H1 (cell line): ENCODE measurements at regions not wholly inside any gene's neighbourhood (a gene's known extent, or its start where the extent isn't known, plus 50 kb on each side); places are given as distances from the start of the nearest gene placed in this dataset.

Source experiments
- CTCF ChIA-PET: fragments of 300-600 bp; sonication (Branson Sonifier 250); formaldehyde crosslinking; loops from one replicate; lab custom pipeline; 2021; ENCODE audit not compliant: partially characterized antibody; lab: Charles Lee
- POLR2A ChIA-PET: fragments of 300-600 bp; sonication (Branson Sonifier 250); formaldehyde crosslinking; loops from one replicate; lab custom pipeline; 2021; ENCODE audit warnings: inconsistent platforms; ENCODE audit not compliant: partially characterized antibody; lab: Charles Lee
- DNase-seq, 2 experiments: peaks; one replicate each; pipeline versions ENCODE4 v3.0.0 to v3.0.0-alpha.2; 2010 to 2022; ENCODE audit warnings: low spot score in 2 of 2, low read depth in 1 of 2, mixed read lengths in 1 of 2
- FAIRE-seq: peaks from 2 replicates; lab custom pipeline; 2011; peaks lifted over from hg19 to GRCh38; lab: Jason Lieb, UNC
- H2AFZ ChIP-seq: 2 replicates; pipeline ENCODE4 v1.8.1; 2012; ENCODE audit warnings: low read length, inconsistent platforms
- H2AK5ac ChIP-seq: 2 replicates; pipeline ENCODE4 v1.6.1; 2013; ENCODE audit warnings: low read depth, low read length
- H2BK120ac ChIP-seq: replicated peaks from 2 replicates; pipeline ENCODE3; 2013; ENCODE audit warnings: low read depth, low read length, inconsistent platforms
- H2BK12ac ChIP-seq: 2 replicates; pipeline ENCODE4 v1.6.1; 2013; ENCODE audit warnings: low read depth, low read length
- H2BK15ac ChIP-seq: 2 replicates; pipeline ENCODE4 v1.6.1; 2013; ENCODE audit warnings: low read length
- H2BK20ac ChIP-seq: 2 replicates; pipeline ENCODE4 v1.6.1; 2013; ENCODE audit warnings: low read length
- H2BK5ac ChIP-seq: 2 replicates; pipeline ENCODE4 v1.6.1; 2013; ENCODE audit warnings: low read depth, low read length
- H3K14ac ChIP-seq: 2 replicates; pipeline ENCODE4 v1.6.1; 2013; ENCODE audit warnings: inconsistent platforms; ENCODE audit not compliant: insufficient read length
- H3K18ac ChIP-seq: 2 replicates; pipeline ENCODE4 v1.6.1; 2013; ENCODE audit warnings: low read length; ENCODE audit errors: extremely low read depth
- H3K23ac ChIP-seq: 2 replicates; pipeline ENCODE4 v1.6.1; 2013; ENCODE audit warnings: inconsistent platforms; ENCODE audit not compliant: insufficient read length
- H3K23me2 ChIP-seq: 2 replicates; pipeline ENCODE4 v1.6.1; 2013; ENCODE audit warnings: low read depth, low read length
- H3K27ac ChIP-seq: 2 replicates; pipeline ENCODE4 v1.6.1; 2011; ENCODE audit warnings: low read depth, low read length, inconsistent platforms
- H3K27me3 ChIP-seq, 4 experiments: replicated peaks in 1 of 4; 1 replicate in 1 of 4; 2 replicates in 3 of 4; pipeline versions ENCODE4 v1.6.1 to v1.8.1; 2011 to 2013; ENCODE audit warnings: low read length in 3 of 4, mild to moderate bottlenecking in 3 of 4, inconsistent platforms in 2 of 4, mixed read lengths in 2 of 4, moderate library complexity in 1 of 4; ENCODE audit not compliant: control insufficient read depth in 3 of 4, insufficient read depth in 3 of 4; ENCODE audit errors: extremely low read depth in 1 of 4
- H3K36me3 ChIP-seq, 4 experiments: 2 replicates each; pipeline versions ENCODE4 v1.6.1 to v1.8.1; 2011 to 2013; ENCODE audit warnings: mild to moderate bottlenecking in 4 of 4, low read length in 3 of 4, moderate library complexity in 2 of 4, control low read depth in 1 of 4, inconsistent platforms in 1 of 4; ENCODE audit not compliant: insufficient read depth in 4 of 4, control insufficient read depth in 2 of 4
- H3K4ac ChIP-seq: replicated peaks from 2 replicates; pipeline ENCODE3; 2013; ENCODE audit warnings: low read length, low read depth, mixed read lengths, inconsistent platforms; ENCODE audit not compliant: insufficient read length
- H3K4me1 ChIP-seq, 4 experiments: replicated peaks in 1 of 4; 1 replicate in 1 of 4; 2 replicates in 3 of 4; pipeline versions ENCODE4 v1.6.1 to v1.8.1; 2011 to 2013; ENCODE audit warnings: low read length in 3 of 4, inconsistent platforms in 2 of 4, mixed read lengths in 1 of 4; ENCODE audit not compliant: insufficient read depth in 4 of 4, control insufficient read depth in 3 of 4
- H3K4me2 ChIP-seq, 2 experiments: 2 replicates each; pipeline versions ENCODE4 v1.6.1 to v1.8.1; 2011 to 2013; ENCODE audit warnings: low read depth in 2 of 2, low read length in 2 of 2, control low read depth in 1 of 2, inconsistent platforms in 1 of 2, mild to moderate bottlenecking in 1 of 2; ENCODE audit not compliant: insufficient read depth in 1 of 2
- H3K4me3 ChIP-seq, 4 experiments: fragments of 200-600, 300-600 bp in 1 of 4; sonication (generic), shearing (Covaris generic), sonication (Bioruptor Twin) in 1 of 4; 2 replicates each; pipeline versions ENCODE4 v1.5.1 to v1.8.1; 2011 to 2016; ENCODE audit warnings: low read length in 4 of 4, low read depth in 3 of 4, control low read depth in 2 of 4, inconsistent platforms in 2 of 4, mild to moderate bottlenecking in 2 of 4, mixed read lengths in 1 of 4, moderate library complexity in 1 of 4; ENCODE audit not compliant: insufficient read depth in 2 of 4; ENCODE audit errors: extremely low read depth in 1 of 4
- H3K56ac ChIP-seq: replicated peaks from 2 replicates; pipeline ENCODE3; 2013; ENCODE audit warnings: low read depth, mild to moderate bottlenecking, mixed read lengths, low read length, inconsistent platforms; ENCODE audit not compliant: insufficient read length
- H3K79me1 ChIP-seq: 2 replicates; pipeline ENCODE4 v1.6.1; 2013; ENCODE audit warnings: low read depth, low read length, control low read depth
- H3K79me2 ChIP-seq, 2 experiments: 2 replicates each; pipeline versions ENCODE4 v1.6.1 to v1.8.1; 2012 to 2013; ENCODE audit warnings: low read length in 2 of 2, mild to moderate bottlenecking in 2 of 2, inconsistent platforms in 1 of 2; ENCODE audit not compliant: insufficient read depth in 2 of 2, control insufficient read depth in 1 of 2
- H3K9ac ChIP-seq, 4 experiments: replicated peaks in 1 of 4; 1 replicate in 1 of 4; 2 replicates in 3 of 4; pipeline versions ENCODE4 v1.6.1 to v1.8.1; 2011 to 2013; ENCODE audit warnings: low read depth in 3 of 4, low read length in 3 of 4, control low read depth in 2 of 4, mild to moderate bottlenecking in 2 of 4, moderate library complexity in 2 of 4, inconsistent platforms in 1 of 4; ENCODE audit errors: extremely low read depth in 1 of 4
- H3K9me3 ChIP-seq, 2 experiments: 2 replicates each; pipeline versions ENCODE4 v1.6.1 to v1.8.1; 2012 to 2013; ENCODE audit warnings: mild to moderate bottlenecking in 2 of 2, moderate library complexity in 2 of 2, control low read depth in 1 of 2, inconsistent platforms in 1 of 2, low read depth in 1 of 2, low read length in 1 of 2, mixed read lengths in 1 of 2; ENCODE audit not compliant: insufficient read depth in 2 of 2
- H4K20me1 ChIP-seq, 2 experiments: replicated peaks in 1 of 2; 2 replicates each; pipeline versions ENCODE3 to v1.8.1; 2011 to 2013; ENCODE audit warnings: inconsistent platforms in 2 of 2, low read length in 2 of 2, mild to moderate bottlenecking in 1 of 2; ENCODE audit not compliant: insufficient read depth in 2 of 2, control insufficient read depth in 1 of 2
- H4K5ac ChIP-seq: 2 replicates; pipeline ENCODE4 v1.6.1; 2013; ENCODE audit warnings: low read length, low read depth, mixed read lengths, inconsistent platforms; ENCODE audit not compliant: insufficient read length
- H4K8ac ChIP-seq: 2 replicates; pipeline ENCODE4 v1.8.0; 2013; ENCODE audit warnings: mild to moderate bottlenecking, moderate library complexity, low read length, inconsistent platforms; ENCODE audit not compliant: insufficient read depth; ENCODE audit errors: extremely low read depth
- H4K91ac ChIP-seq: replicated peaks from 2 replicates; pipeline ENCODE3; 2013; ENCODE audit warnings: low read length, mixed read lengths, inconsistent platforms; ENCODE audit not compliant: insufficient read length
- CHD7 ChIP-seq: fragments of 300-600 bp; sonication (generic); IDR thresholded peaks from 2 replicates; pipeline ENCODE4 v1.7.1; 2012; ENCODE audit warnings: low read length, moderate library complexity, mild to moderate bottlenecking, inconsistent platforms; ENCODE audit not compliant: insufficient replicate concordance
- WGBS, 2 experiments: shearing (Covaris generic) in 1 of 2; methylation state at CpG; one replicate each; pipeline versions ENCODE4 v1.1.6 to v1.1.7; 2013 to 2015; ENCODE audit warnings: low lambda C conversion rate in 2 of 2, mixed read lengths in 2 of 2, inconsistent platforms in 1 of 2, low coverage in 1 of 2, missing lambda C conversion rate in 1 of 2; ENCODE audit not compliant: insufficient replicate concordance in 2 of 2, insufficient coverage in 1 of 2, insufficient read length in 1 of 2; ENCODE audit errors: extremely low coverage in 1 of 2, missing lambda C conversion rate in 1 of 2; 5-methylcytosine and 5-hydroxymethylcytosine counted together

GRCh38 chr9:85224301-85224700, 517.5 kb downstream of the AGTPBP1 start:
- no peaks in the 10 kb centered on the region for H3K9me3 ChIP-seq
- no peak overlapping the region for H4K5ac ChIP-seq
- ChIA-PET POLR2A (no interaction called here), CTCF (no interaction called here)
- no peak overlapping the region for H2BK20ac ChIP-seq
- H3K79me1 ChIP-seq = no peaks in the 10 kb centered on the region
- no peak for DNase-seq
- H3K36me3 ChIP-seq = no peaks in the 10 kb centered on the region
- H3K56ac ChIP-seq = no peak overlapping the region
- WGBS, 2 experiments = 83% methylated on average over 2 of the region's 2 CpGs; no CpG with 5 or more reads in 1 of the 2 experiments
- H3K4me2 ChIP-seq = no peak overlapping the region
- no peak overlapping the region for H3K4me3 ChIP-seq
- no peak overlapping the region for H4K91ac ChIP-seq
- H3K23me2 ChIP-seq = no peaks in the 10 kb centered on the region
- H3K4me1 ChIP-seq = no peaks in the 10 kb centered on the region
- no peak overlapping the region for H3K14ac ChIP-seq
- no peak overlapping the region for H3K4ac ChIP-seq
- no peak overlapping the region for H3K27ac ChIP-seq
- no peak overlapping the region for H2AK5ac ChIP-seq
- no peak overlapping the region for H3K23ac ChIP-seq
- no peak for FAIRE-seq
- no peaks in the 10 kb centered on the region for H4K20me1 ChIP-seq
- no peak overlapping the region for H2AFZ ChIP-seq
- no peak overlapping the region for H2BK120ac ChIP-seq
- H2BK12ac ChIP-seq = no peak overlapping the region
- no peaks in the 10 kb centered on the region for H3K27me3 ChIP-seq
- no peak overlapping the region for H4K8ac ChIP-seq
- H2BK15ac ChIP-seq = no peak overlapping the region
- no peak overlapping the region for H2BK5ac ChIP-seq
- no peak overlapping the region for H3K18ac ChIP-seq
- no peaks in the 10 kb centered on the region for H3K79me2 ChIP-seq
- H3K9ac ChIP-seq = no peak overlapping the region
- TF ChIP-seq CHD7 = no peak
